Neural progenitor cell (in vitro differentiated cells): ENCODE measurements at regions not wholly inside any gene's neighbourhood (a gene's known extent, or its start where the extent isn't known, plus 50 kb on each side); places are given as distances from the start of the nearest gene placed in this dataset.

ENCODE experiments used
- CTCF ChIP-seq: fragments of 200-600 bp; sonication (generic); IDR thresholded peaks from 2 replicates; pipeline ENCODE4 v1.5.1; 2017; ENCODE audit warnings: antibody characterized with exemption, mild to moderate bottlenecking
- EZH2 ChIP-seq: fragments of 200-600 bp; sonication (generic); IDR thresholded peaks from 2 replicates; pipeline ENCODE4 v1.6.1; 2017; ENCODE audit warnings: antibody characterized with exemption, mild to moderate bottlenecking, moderate library complexity

DNA sequence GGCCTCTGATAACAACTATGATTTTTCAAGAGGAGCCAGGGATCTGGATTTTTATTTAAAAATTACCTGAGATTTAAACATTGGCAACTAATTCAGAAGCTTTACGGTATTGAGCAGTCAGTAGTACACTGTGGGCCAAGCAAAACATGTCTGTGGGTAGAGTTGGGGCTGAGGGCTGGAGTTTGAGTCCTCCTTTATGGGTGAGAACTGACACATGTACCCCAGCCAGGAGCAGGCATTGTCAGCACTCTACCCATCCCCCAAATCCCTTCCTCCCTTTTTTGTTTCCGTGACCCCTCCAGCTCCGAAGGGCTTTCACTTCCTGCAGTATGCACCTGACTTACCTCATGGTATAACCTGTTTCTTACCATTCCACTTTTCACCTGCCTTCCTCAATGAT is 131.4 kb downstream of the SNX5 start:
- TF ChIP-seq CTCF (no peak), EZH2 (no peak)
